ENCODE measurements at regions not wholly inside any gene's neighbourhood (a gene's known extent, or its start where the extent isn't known, plus 50 kb on each side); places are given as distances from the start of the nearest gene placed in this dataset.

DNA sequence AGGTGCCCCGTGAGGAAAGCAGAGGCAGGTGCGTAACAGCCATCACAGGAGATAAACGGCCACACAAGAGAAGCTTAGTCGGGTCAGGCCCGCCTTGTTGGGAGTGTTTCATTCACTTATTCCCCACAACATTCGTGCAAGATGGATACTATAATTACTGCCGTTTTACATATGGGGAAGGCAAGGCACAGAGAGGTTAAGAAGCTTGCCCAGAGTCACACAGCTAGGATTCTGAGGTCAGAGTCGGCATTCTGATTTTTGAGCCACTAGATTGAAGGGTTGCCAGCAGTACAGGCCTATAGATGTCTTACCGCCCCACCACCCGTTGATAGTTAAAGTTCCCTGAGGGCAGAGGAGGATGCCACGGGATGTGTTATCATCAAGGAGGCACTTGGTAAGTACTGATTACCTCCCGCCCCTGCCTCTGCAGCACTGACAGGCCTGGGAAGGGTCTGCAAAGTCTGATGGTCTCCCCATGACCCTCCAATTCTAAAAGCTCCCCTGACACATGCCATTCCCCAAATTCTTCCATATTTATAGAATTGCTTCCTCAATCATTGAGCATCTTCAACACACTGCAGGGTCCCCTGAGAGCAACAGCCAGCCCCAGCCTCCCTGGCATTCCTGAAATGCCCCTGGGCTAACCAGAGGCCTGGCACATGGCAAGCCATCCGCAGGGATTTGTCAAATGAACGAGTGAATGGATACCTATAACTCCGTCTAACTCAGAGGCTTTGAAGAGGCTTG lies 74.7 kb upstream of the CLDN14 start:
- Mint-ChIP-seq H3K36me3 (ENCODE audit: low read depth) (no peaks in the 10 kb centered on the region), H3K27me3 (peaks cover 3% of the 10 kb centered on the region), H3K27ac (no peak overlapping the region), H3K4me3 (no peak overlapping the region), H3K4me1 (no peaks in the 10 kb centered on the region), H3K9me3 (peaks cover 3% of the 10 kb centered on the region)
- ChIA-PET CTCF (no interaction called here), POLR2A (no interaction called here)
- intact Hi-C loops (cut with micrococcal nuclease): no loop called here
- DNase-seq (no peak), ATAC-seq (ENCODE audit: low read depth) (no peak)
- TF ChIP-seq, protein P1, sequence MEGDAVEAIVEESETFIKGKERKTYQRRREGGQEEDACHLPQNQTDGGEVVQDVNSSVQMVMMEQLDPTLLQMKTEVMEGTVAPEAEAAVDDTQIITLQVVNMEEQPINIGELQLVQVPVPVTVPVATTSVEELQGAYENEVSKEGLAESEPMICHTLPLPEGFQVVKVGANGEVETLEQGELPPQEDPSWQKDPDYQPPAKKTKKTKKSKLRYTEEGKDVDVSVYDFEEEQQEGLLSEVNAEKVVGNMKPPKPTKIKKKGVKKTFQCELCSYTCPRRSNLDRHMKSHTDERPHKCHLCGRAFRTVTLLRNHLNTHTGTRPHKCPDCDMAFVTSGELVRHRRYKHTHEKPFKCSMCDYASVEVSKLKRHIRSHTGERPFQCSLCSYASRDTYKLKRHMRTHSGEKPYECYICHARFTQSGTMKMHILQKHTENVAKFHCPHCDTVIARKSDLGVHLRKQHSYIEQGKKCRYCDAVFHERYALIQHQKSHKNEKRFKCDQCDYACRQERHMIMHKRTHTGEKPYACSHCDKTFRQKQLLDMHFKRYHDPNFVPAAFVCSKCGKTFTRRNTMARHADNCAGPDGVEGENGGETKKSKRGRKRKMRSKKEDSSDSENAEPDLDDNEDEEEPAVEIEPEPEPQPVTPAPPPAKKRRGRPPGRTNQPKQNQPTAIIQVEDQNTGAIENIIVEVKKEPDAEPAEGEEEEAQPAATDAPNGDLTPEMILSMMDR (IDR thresholded peaks at IDR 0.05): no peak

DNA sequence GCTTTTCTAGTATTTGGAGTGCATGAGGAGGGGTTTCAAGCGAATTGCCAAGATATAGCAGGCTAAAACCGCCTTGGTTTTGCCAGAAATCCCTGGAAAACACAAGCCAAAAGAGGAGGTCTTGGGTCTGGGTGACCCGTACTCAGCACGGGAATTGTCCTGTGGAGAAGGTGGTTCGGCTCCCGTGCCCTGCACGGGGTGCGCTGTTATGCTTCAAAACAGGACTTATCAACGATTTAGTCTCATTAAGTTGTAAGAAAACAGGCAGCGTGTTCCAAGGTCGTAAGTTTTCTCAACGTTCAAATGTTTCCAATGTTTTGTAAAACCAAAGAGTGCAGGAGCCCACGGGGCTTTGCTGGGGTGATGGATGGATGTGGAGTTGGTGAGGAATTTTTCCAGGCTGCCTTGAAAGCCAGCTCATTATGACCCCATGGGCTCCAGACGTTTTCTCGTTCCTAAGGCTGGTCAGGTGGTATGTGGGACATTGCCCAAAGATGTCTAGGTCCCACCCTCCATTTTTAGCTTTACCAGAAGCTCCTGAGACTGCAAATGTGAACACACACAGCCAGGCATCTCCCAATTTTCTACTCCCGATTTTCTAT lies 75.4 kb upstream of the CLDN14 start:
- TF ChIP-seq, protein P1 (IDR thresholded peaks at IDR 0.05): no peak
- Mint-ChIP-seq H3K9me3 (peaks cover 3% of the 10 kb centered on the region), H3K27me3 (peaks cover 3% of the 10 kb centered on the region), H3K4me3 (no peak overlapping the region), H3K4me1 (no peaks in the 10 kb centered on the region), H3K36me3 (ENCODE audit: low read depth) (no peaks in the 10 kb centered on the region), H3K27ac (no peak overlapping the region)
- intact Hi-C loops (cut with micrococcal nuclease): no loop called here
- DNase-seq (no peak), ATAC-seq (ENCODE audit: low read depth) (no peak)
- ChIA-PET CTCF (no interaction called here), POLR2A (no interaction called here)

DNA sequence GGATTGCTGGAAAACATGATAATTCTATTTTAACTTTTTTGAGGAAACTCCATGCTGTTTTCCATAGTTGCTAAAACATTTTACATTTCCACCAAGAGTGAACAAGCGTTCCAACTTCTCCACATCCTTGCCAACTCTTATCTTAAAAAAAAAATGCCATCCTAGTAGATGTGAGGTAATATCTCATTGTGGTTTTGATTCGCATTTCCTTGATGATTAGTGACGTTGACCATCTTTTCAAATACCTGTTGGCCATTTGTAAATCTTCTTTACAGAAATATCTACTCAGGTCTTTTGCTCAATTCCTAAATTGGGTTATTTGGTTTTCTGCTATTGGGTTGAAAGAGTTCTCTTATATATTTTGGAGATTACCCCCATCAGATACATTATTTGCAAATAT lies 77.4 kb upstream of the CLDN14 start:
- no peak for ATAC-seq (ENCODE audit: low read depth)
- peaks cover 3% of the 10 kb centered on the region for H3K9me3 Mint-ChIP-seq

DNA sequence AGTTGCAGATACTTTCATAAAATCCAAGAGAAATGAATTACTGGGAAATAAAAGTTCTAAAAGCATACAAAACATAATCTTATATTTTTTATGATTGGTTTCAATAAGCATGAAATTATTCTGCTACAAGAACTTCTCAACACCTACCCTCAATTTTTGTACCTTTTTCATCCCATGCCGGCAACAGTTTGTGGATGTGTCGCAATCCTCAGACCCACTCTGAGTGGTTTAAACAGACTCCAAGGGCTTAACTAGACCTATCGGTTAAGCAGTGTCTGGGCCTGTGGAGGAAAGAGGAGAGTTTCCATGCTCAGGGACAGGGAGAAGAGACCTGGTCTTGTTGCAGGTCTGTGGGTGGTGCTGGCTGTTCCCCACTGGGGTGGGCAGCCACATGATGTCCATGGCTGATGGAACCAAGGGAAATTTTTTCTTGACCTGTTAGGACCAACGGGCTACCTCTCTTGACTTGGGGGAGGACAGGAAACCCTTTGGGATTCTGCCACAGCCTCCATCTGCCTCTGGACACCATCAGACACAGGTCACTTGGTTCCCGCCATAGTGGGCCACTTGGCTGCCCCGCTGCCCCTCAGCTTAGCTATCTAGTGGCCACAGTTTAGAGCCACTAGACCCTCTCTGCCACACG lies 81.1 kb upstream of the CLDN14 start:
- ChIA-PET POLR2A (no interaction called here), CTCF (no interaction called here)
- no peaks in the 10 kb centered on the region for H3K36me3 Mint-ChIP-seq (ENCODE audit: low read depth)
- peaks cover 11% of the 10 kb centered on the region for H3K27me3 Mint-ChIP-seq
- intact Hi-C loops (cut with micrococcal nuclease): no loop called here
- no peak for ATAC-seq (ENCODE audit: low read depth)
- no peak for DNase-seq
- H3K9me3 Mint-ChIP-seq: peaks cover 3% of the 10 kb centered on the region
- H3K4me3 Mint-ChIP-seq: no peak overlapping the region
- no peaks in the 10 kb centered on the region for H3K4me1 Mint-ChIP-seq
- H3K27ac Mint-ChIP-seq: no peak overlapping the region
- TF ChIP-seq, protein P1 (IDR thresholded peaks at IDR 0.05): no peak

More for the DNA sequence above, 77.4 kb upstream of the CLDN14 start:
- Mint-ChIP-seq H3K4me1 (no peaks in the 10 kb centered on the region), H3K4me3 (no peak overlapping the region), H3K27ac (no peak overlapping the region), H3K27me3 (peaks cover 3% of the 10 kb centered on the region), H3K36me3 (ENCODE audit: low read depth) (no peaks in the 10 kb centered on the region)
- CTCF ChIA-PET: no interaction called here
- intact Hi-C loops (cut with micrococcal nuclease): no loop called here
- POLR2A ChIA-PET: no interaction called here
- TF ChIP-seq, protein P1 (IDR thresholded peaks at IDR 0.05): no peak
- no peak for DNase-seq

DNA sequence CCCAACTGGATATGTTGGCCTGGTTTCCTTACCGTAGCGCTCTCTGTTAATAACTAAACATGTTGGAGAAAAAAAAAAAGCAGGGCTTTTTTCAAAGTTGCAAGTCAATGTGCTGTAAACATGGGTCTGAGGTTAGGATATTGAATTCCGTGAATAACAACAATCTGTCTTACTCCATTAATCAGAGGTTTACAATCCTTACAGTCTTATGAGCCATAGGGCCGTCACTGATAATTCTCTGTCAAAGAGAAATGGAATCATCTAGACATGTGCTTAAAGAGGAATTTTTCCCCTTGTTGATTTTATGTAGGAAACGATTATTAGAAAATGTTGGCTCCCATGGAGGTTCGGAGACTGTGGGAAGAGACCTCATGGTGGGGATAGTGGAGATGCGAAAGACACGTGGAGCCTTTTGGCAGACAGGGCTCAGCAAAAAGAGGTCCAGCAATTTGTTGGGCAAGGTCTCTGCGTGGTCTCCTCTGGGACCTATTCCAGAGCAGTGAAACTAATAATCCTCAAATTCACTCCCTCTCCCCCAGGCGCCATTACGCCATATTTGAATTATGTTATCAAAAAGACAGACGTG lies 83.5 kb upstream of the CLDN14 start:
- ChIA-PET CTCF (no interaction called here), POLR2A (no interaction called here)
- no peak overlapping the region for H3K27ac Mint-ChIP-seq
- ATAC-seq (ENCODE audit: low read depth) (no peak), DNase-seq (no peak)
- peaks cover 12% of the 10 kb centered on the region for H3K27me3 Mint-ChIP-seq
- no peaks in the 10 kb centered on the region for H3K4me1 Mint-ChIP-seq
- no peaks in the 10 kb centered on the region for H3K36me3 Mint-ChIP-seq (ENCODE audit: low read depth)
- no peak overlapping the region for H3K4me3 Mint-ChIP-seq
- TF ChIP-seq, protein P1 (IDR thresholded peaks at IDR 0.05): no peak
- H3K9me3 Mint-ChIP-seq: no peaks in the 10 kb centered on the region
- intact Hi-C loops (cut with micrococcal nuclease): no loop called here

Data from activated B cell treated with CpG ODN at 0.5 μM for 24 hours (primary cell).